Panc1 (cell line): ENCODE measurements at regions not wholly inside any gene's neighbourhood (a gene's known extent, or its start where the extent isn't known, plus 50 kb on each side); places are given as distances from the start of the nearest gene placed in this dataset.
"Not testable (repeated sequence)": the region's sequence is repeated elsewhere in the genome, so short reads cannot be mapped to it uniquely, and the experiment has no call there.

Source experiments
- ATAC-seq: fragments of 200-7000 bp; cut with Tn5 transposase; 2 replicates; pipeline ENCODE4 v1.9.1; 2020; ENCODE audit warnings: mild to moderate bottlenecking, moderate library complexity
- BruUV-seq: library from RNA; stranded (reverse); fragments of 400-500 nt; replicated peaks from 2 replicates; lab custom pipeline; 2021; lab: Mats Ljungman, UMichigan
- CTCF ChIA-PET: fragments of 300-600 bp; sonication (Branson Sonifier 250); formaldehyde crosslinking; loops from one replicate; lab custom pipeline; 2022; ENCODE audit warnings: antibody characterized with exemption; lab: Charles Lee
- POLR2A ChIA-PET: fragments of 300-600 bp; sonication (Branson Sonifier 250); formaldehyde crosslinking; loops from one replicate; lab custom pipeline; 2022; ENCODE audit warnings: antibody characterized with exemption; lab: Charles Lee
- DNase-seq: peaks from one replicate; pipeline ENCODE4 v3.0.0-alpha.2; 2010; ENCODE audit warnings: low read depth, low spot score
- H3K27ac ChIP-seq: 2 replicates; pipeline ENCODE4 v1.5.1; 2011; ENCODE audit warnings: mild to moderate bottlenecking, low read length, inconsistent platforms
- H3K27me3 ChIP-seq: fragments of 200-500 bp; sonication (Bioruptor generic); 2 replicates; pipeline ENCODE4 v1.6.0; 2014; ENCODE audit warnings: low read length, inconsistent platforms; ENCODE audit not compliant: control insufficient read depth, insufficient read depth
- H3K36me3 ChIP-seq: fragments of 200-500 bp; sonication (Bioruptor generic); 2 replicates; pipeline ENCODE4 v1.5.1; 2014; ENCODE audit warnings: inconsistent platforms, mild to moderate bottlenecking, low read length, moderate library complexity; ENCODE audit not compliant: control insufficient read depth, insufficient read depth
- H3K4me1 ChIP-seq: 2 replicates; pipeline ENCODE4 v1.5.1; 2011; ENCODE audit warnings: inconsistent platforms, mild to moderate bottlenecking, low read length, moderate library complexity; ENCODE audit not compliant: control insufficient read depth, insufficient read depth
- H3K4me3 ChIP-seq, 2 experiments: 2 replicates each; pipeline ENCODE4 v1.5.1; 2011 to 2012; ENCODE audit warnings: low read depth in 2 of 2, low read length in 2 of 2, mild to moderate bottlenecking in 2 of 2, inconsistent platforms in 1 of 2, moderate library complexity in 1 of 2
- H3K9me3 ChIP-seq: fragments of 200-500 bp; sonication (Bioruptor generic); 2 replicates; pipeline ENCODE4 v1.5.1; 2014; ENCODE audit warnings: low read depth, mild to moderate bottlenecking, inconsistent platforms, low read length, moderate library complexity; ENCODE audit not compliant: control insufficient read depth, insufficient read depth
- POLR2AphosphoS5 ChIP-seq: IDR thresholded peaks from 2 replicates; pipeline ENCODE4 v1.6.1; 2012; ENCODE audit warnings: mild to moderate bottlenecking, low read depth, low read length, moderate library complexity
- SIN3A ChIP-seq: IDR thresholded peaks from 2 replicates; pipeline ENCODE4 v1.6.1; 2012; ENCODE audit warnings: low read depth, mild to moderate bottlenecking, low read length, moderate library complexity, borderline replicate concordance; ENCODE audit not compliant: insufficient read depth
- TCF7L2 ChIP-seq: IDR thresholded peaks from 2 replicates; pipeline ENCODE4 v1.6.1; 2011; ENCODE audit warnings: mild to moderate bottlenecking, low read depth, low read length, inconsistent platforms
- in situ Hi-C: cut with HindIII; loops from 2 replicates; pipeline ENCODE4 v1.10.0; 2016; ENCODE audit warnings: low sequenced_read_pairs, low pct_unique_long_range_greater_than_20kb
- intact Hi-C: fragments of 100-400 bp; cut with micrococcal nuclease; formaldehyde crosslinking; loops from one replicate; pipeline ENCODE4 v1.10.0; 2022; ENCODE audit not compliant: unreplicated experiment
- TF ChIP-seq, protein P1 (sequence below): fragments of 450-650 bp; IDR thresholded peaks from 2 replicates; pipeline ENCODE4 v1.5.1; 2017; ENCODE audit warnings: mild to moderate bottlenecking
- TF ChIP-seq, protein P2 (sequence below), 2 experiments: IDR thresholded peaks; 2 replicates each; pipeline ENCODE4 v1.6.1; 2011 to 2012; ENCODE audit warnings: low read depth in 2 of 2, control low read depth in 1 of 2, low read length in 1 of 2, mild to moderate bottlenecking in 1 of 2, moderate library complexity in 1 of 2; ENCODE audit not compliant: insufficient read depth in 1 of 2

- CTCF ChIA-PET = interaction anchor here (0.5 to 1.0 kb wide), 4 partner anchors 181 to 1049 kb away, joined by 3 to 5 read pairs (median 4); no protein-coding TSS in a partner anchor
- H3K27ac ChIP-seq, POLR2A ChIA-PET, BruUV-seq, H3K9me3 ChIP-seq, H3K4me1 ChIP-seq, H3K36me3 ChIP-seq, in situ Hi-C loops, H3K4me3 ChIP-seq, DNase-seq: not testable (repeated sequence)
- ATAC-seq = 0 out of 2 replicates have a peak, but pooled peaks have one; percentile 42
- TF ChIP-seq, protein P1, sequence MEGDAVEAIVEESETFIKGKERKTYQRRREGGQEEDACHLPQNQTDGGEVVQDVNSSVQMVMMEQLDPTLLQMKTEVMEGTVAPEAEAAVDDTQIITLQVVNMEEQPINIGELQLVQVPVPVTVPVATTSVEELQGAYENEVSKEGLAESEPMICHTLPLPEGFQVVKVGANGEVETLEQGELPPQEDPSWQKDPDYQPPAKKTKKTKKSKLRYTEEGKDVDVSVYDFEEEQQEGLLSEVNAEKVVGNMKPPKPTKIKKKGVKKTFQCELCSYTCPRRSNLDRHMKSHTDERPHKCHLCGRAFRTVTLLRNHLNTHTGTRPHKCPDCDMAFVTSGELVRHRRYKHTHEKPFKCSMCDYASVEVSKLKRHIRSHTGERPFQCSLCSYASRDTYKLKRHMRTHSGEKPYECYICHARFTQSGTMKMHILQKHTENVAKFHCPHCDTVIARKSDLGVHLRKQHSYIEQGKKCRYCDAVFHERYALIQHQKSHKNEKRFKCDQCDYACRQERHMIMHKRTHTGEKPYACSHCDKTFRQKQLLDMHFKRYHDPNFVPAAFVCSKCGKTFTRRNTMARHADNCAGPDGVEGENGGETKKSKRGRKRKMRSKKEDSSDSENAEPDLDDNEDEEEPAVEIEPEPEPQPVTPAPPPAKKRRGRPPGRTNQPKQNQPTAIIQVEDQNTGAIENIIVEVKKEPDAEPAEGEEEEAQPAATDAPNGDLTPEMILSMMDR = peak; percentile 67
- H3K27me3 ChIP-seq = peaks cover 18% of the 10 kb centered on the region
- intact Hi-C loops = loop anchor here (2.0 to 10.0 kb wide), 2 partner anchors 60 to 386 kb away; no protein-coding TSS in a partner anchor
Observed at GRCh38 chr15:98295101-98295759, 334.7 kb downstream of the ARRDC4 start.

DNA sequence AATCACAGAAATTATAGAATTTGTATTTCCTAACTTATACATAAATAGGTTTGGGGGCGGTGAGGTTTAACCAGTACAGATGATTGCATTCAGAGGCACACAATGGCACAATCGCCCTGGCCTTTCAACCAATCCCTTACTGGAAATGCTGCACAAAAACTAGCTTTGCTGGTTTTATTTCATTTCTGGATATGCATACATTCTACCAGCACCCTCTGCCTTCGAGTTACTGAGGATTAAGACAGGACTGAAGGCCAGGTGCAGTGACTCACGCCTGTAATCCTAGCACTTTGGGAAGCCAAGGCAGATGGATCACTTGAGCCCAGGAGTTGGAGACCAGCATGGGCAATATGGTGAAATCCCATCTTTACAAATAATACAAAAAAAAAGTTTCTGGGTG, 336.1 kb downstream of the ARRDC4 start:
- BruUV-seq = no TSS peak
- Histone ChIP-seq H3K4me3 (no peak overlapping the region), H3K9me3 (no peaks in the 10 kb centered on the region), H3K27ac (no peak overlapping the region), H3K27me3 (peaks cover 16% of the 10 kb centered on the region), H3K36me3 (no peaks in the 10 kb centered on the region), H3K4me1 (no peaks in the 10 kb centered on the region; the same call in 1 of the 2 replicates)
- ChIA-PET CTCF (no interaction called here), POLR2A (no interaction called here)
- DNase-seq (no peak), ATAC-seq (no peak)
- in situ Hi-C loops (no loop called here), intact Hi-C loops (loop anchor here (10.0 kb wide), 1 partner anchor 58 kb away; no protein-coding TSS in a partner anchor)
- TF ChIP-seq TCF7L2 = no peak
- TF ChIP-seq SIN3A = no peak

- no peak overlapping the region for H3K27ac ChIP-seq
- no peaks in the 10 kb centered on the region for H3K36me3 ChIP-seq
- DNase-seq (no peak), ATAC-seq (no peak)
- in situ Hi-C loops = no loop called here
- POLR2A ChIA-PET = no interaction called here
- H3K4me3 ChIP-seq = no peak overlapping the region
- CTCF ChIA-PET = no interaction called here
- no TSS peak for BruUV-seq
- no peaks in the 10 kb centered on the region for H3K9me3 ChIP-seq
- intact Hi-C loops = no loop called here
- TF ChIP-seq TCF7L2 (no peak), POLR2AphosphoS5 (no peak), SIN3A (no peak)
- TF ChIP-seq, protein P1 = no peak
- TF ChIP-seq, protein P2, sequence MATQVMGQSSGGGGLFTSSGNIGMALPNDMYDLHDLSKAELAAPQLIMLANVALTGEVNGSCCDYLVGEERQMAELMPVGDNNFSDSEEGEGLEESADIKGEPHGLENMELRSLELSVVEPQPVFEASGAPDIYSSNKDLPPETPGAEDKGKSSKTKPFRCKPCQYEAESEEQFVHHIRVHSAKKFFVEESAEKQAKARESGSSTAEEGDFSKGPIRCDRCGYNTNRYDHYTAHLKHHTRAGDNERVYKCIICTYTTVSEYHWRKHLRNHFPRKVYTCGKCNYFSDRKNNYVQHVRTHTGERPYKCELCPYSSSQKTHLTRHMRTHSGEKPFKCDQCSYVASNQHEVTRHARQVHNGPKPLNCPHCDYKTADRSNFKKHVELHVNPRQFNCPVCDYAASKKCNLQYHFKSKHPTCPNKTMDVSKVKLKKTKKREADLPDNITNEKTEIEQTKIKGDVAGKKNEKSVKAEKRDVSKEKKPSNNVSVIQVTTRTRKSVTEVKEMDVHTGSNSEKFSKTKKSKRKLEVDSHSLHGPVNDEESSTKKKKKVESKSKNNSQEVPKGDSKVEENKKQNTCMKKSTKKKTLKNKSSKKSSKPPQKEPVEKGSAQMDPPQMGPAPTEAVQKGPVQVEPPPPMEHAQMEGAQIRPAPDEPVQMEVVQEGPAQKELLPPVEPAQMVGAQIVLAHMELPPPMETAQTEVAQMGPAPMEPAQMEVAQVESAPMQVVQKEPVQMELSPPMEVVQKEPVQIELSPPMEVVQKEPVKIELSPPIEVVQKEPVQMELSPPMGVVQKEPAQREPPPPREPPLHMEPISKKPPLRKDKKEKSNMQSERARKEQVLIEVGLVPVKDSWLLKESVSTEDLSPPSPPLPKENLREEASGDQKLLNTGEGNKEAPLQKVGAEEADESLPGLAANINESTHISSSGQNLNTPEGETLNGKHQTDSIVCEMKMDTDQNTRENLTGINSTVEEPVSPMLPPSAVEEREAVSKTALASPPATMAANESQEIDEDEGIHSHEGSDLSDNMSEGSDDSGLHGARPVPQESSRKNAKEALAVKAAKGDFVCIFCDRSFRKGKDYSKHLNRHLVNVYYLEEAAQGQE (IDR thresholded peaks at IDR 0.05; ENCODE audit: insufficient read depth in 1 of 2, low read depth in 2 of 2, low read length in 1 of 2) = no peak
- H3K27me3 ChIP-seq = peaks cover 14% of the 10 kb centered on the region
- H3K4me1 ChIP-seq = no peaks in the 10 kb centered on the region
Observed at GRCh38 chr15:98304371-98304770, 343.9 kb downstream of the ARRDC4 start.
